ENCODE measurements at regions not wholly inside any gene's neighbourhood (a gene's known extent, or its start where the extent isn't known, plus 50 kb on each side); places are given as distances from the start of the nearest gene placed in this dataset.

- Histone ChIP-seq H4K20me1 (replicated peaks; ENCODE audit: insufficient read depth) (no peaks in the 10 kb centered on the region), H2AFZ (no peak overlapping the region), H3K27ac (ENCODE audit: low read depth) (no peak overlapping the region), H3K4me3 (no peak overlapping the region), H3K27me3 (ENCODE audit: insufficient read depth) (no peaks in the 10 kb centered on the region), H3K4me2 (no peak overlapping the region), H3F3A (replicated peaks; ENCODE audit: low read depth) (0 out of 2 replicates have a peak, but pooled peaks cover 2% of the 10 kb centered on the region), H3K9me2 (ENCODE audit: insufficient read depth) (no peaks in the 10 kb centered on the region), H3K4me1 (ENCODE audit: insufficient read depth) (no peaks in the 10 kb centered on the region), H3K36me3 (ENCODE audit: insufficient read depth) (no peaks in the 10 kb centered on the region), H3K79me2 (replicated peaks; ENCODE audit: insufficient read depth) (no peaks in the 10 kb centered on the region)
- H3K36me3 Mint-ChIP-seq (ENCODE audit: low read depth) = peaks cover 40% of the 10 kb centered on the region
- peaks cover 8% of the 10 kb centered on the region for H3K27me3 Mint-ChIP-seq (ENCODE audit: insufficient read depth, low read depth, poor library complexity)
- TF ChIP-seq ZNF331 (CRISPR knock-in tag; IDR thresholded peaks at IDR 0.05; ENCODE audit: low read depth) (no peak), CREB1 (CRISPR knock-in tag; IDR thresholded peaks at IDR 0.05; ENCODE audit: low read depth) (no peak), ZNF114 (CRISPR knock-in tag; IDR thresholded peaks at IDR 0.05) (no peak), ZNF462 (CRISPR knock-in tag; IDR thresholded peaks at IDR 0.05) (no peak), REST (IDR thresholded peaks at IDR 0.05; ENCODE audit: unreplicated experiment) (no peak), NANOG (IDR thresholded peaks at IDR 0.05; ENCODE audit: borderline replicate concordance) (no peak), STAT1 (IDR thresholded peaks at IDR 0.05; ENCODE audit: unreplicated experiment) (no peak), ETS1 (IDR thresholded peaks at IDR 0.05) (no peak), EZH2phosphoT487 (IDR thresholded peaks at IDR 0.05; ENCODE audit: unreplicated experiment) (no peak), EZH2 (IDR thresholded peaks at IDR 0.05; ENCODE audit: low read depth, unreplicated experiment) (no peak), POLR2AphosphoS5 (IDR thresholded peaks at IDR 0.05; ENCODE audit: low read depth) (no peak)
- peaks cover 80% of the 10 kb centered on the region for H3K9me3 Mint-ChIP-seq
- DNase-seq (ENCODE audit: low spot score) (no peak), ATAC-seq (no peak)
- H3K4me1 Mint-ChIP-seq = no peaks in the 10 kb centered on the region
- no peak overlapping the region for H3K27ac Mint-ChIP-seq
- H3K4me3 Mint-ChIP-seq = no peak overlapping the region
These were observed 228.7 kb downstream of the SHOX start for GRCh38 chrX:859329-859728.

Data from GM23338 (cell line).